ENCODE measurements at regions not wholly inside any gene's neighbourhood (a gene's known extent, or its start where the extent isn't known, plus 50 kb on each side); places are given as distances from the start of the nearest gene placed in this dataset.

DNA sequence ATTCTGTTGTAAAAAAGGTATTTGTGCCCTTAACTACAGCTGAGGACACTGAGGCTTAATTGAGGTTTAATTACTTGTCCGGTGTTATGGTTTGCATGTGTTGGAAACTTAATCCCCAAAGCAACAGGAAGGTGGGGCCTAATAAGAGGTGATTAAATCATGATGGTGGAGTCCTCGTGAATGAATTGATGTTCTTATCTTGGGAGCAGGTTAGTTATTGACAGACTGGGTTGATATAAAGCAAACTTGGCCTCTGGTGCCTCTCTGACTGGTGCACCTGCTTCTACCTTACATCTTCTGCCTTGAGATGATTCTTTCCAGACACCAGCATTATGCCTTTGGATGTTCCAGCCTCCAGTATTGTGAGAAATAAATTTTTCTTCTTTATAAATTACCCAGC lies 306.5 kb upstream of the HS3ST5 start:
- no peak overlapping the region for H3K9ac ChIP-seq (ENCODE audit: low read length)
- no peaks in the 10 kb centered on the region for H3K9me3 ChIP-seq (ENCODE audit: control insufficient read depth in 1 of 2, insufficient read depth in 1 of 2, low read depth in 1 of 2, low read length in 2 of 2)
- H3K4me2 ChIP-seq (ENCODE audit: low read length): no peak overlapping the region
- BruUV-seq (replicated peaks): no TSS peak
- intact Hi-C loops (cut with micrococcal nuclease): no loop called here
- ChIA-PET POLR2A (no interaction called here), RAD21 (ENCODE audit: low non-redundant PET in 1 of 2, low total read pairs in 2 of 2, uncharacterized antibody in 2 of 2, unreplicated experiment in 2 of 2) (no interaction called here), CTCF (no interaction called here)
- H3K27me3 ChIP-seq (ENCODE audit: insufficient read depth, low read length): no peaks in the 10 kb centered on the region
- H3K4me1 ChIP-seq (ENCODE audit: control insufficient read depth in 1 of 2, insufficient read depth in 2 of 2, low read length in 2 of 2): no peaks in the 10 kb centered on the region
- H3K27ac ChIP-seq (ENCODE audit: low read depth, low read length): no peak overlapping the region
- H3K79me2 ChIP-seq (ENCODE audit: insufficient read depth, low read length): no peaks in the 10 kb centered on the region
- DNase-seq (ENCODE audit: low read depth, low spot score) (no peak), ATAC-seq (no peak)
- no peak for TF ChIP-seq JUND (IDR thresholded peaks at IDR 0.05)
- TF ChIP-seq SRF (IDR thresholded peaks at IDR 0.05; ENCODE audit: low read depth): no peak
- no peak for TF ChIP-seq POLR2AphosphoS5 (IDR thresholded peaks at IDR 0.05; ENCODE audit: low read depth, low read length)
- TF ChIP-seq EGR1 (IDR thresholded peaks at IDR 0.05; ENCODE audit: low read depth): no peak
- no peak for TF ChIP-seq RAD21 (IDR thresholded peaks at IDR 0.05; ENCODE audit: low read depth)
- no peak for TF ChIP-seq EZH2phosphoT487 (IDR thresholded peaks at IDR 0.05; ENCODE audit: borderline replicate concordance)
- TF ChIP-seq YY1 (IDR thresholded peaks at IDR 0.05; ENCODE audit: extremely low read depth, insufficient replicate concordance, low read depth, low read length): no peak
- TF ChIP-seq CEBPB (IDR thresholded peaks at IDR 0.05; ENCODE audit: low read depth): no peak
- TF ChIP-seq CBX3 (IDR thresholded peaks at IDR 0.05; ENCODE audit: low read depth): no peak
- H3K9me2 ChIP-seq (ENCODE audit: insufficient read depth): no peaks in the 10 kb centered on the region
- no peak overlapping the region for H2AFZ ChIP-seq (ENCODE audit: low read depth, low read length, poor library complexity, severe bottlenecking)
- H3K4me3 ChIP-seq (replicated peaks in 1 of 2; ENCODE audit: low read depth in 1 of 2, low read length in 2 of 2): no peak overlapping the region
- H3K36me3 ChIP-seq (ENCODE audit: control insufficient read depth in 1 of 2, insufficient read depth in 2 of 2, low read length in 2 of 2): no peaks in the 10 kb centered on the region
- H4K20me1 ChIP-seq (ENCODE audit: insufficient read depth): no peaks in the 10 kb centered on the region

DNA sequence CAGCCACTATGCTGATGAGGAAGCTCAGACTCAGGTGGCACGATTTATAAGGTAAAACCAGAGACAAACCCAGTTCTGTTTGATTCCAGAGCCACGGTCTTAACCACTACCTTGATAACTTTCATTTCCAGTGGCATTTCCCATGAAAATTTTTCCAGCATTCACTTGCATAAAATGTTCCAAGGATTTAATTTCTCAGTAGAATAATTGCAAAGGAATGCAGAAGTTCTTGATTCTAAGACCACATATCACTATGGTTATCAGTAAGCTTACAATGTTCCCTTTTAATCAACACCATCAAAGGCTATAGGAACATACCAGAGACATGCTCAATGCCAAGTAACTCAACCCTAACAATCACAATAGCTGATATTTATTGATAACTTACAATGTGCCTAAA lies 306.0 kb upstream of the HS3ST5 start:
- no TSS peak for BruUV-seq (replicated peaks)
- H3K4me2 ChIP-seq (ENCODE audit: low read length): no peak overlapping the region
- POLR2A ChIA-PET: no interaction called here

More for the DNA sequence above, 306.0 kb upstream of the HS3ST5 start:
- ATAC-seq: no peak
- CTCF ChIA-PET: no interaction called here
- H3K36me3 ChIP-seq (ENCODE audit: control insufficient read depth in 1 of 2, insufficient read depth in 2 of 2, low read length in 2 of 2): no peaks in the 10 kb centered on the region
- no peak overlapping the region for H3K9ac ChIP-seq (ENCODE audit: low read length)
- H3K27me3 ChIP-seq (ENCODE audit: insufficient read depth, low read length): no peaks in the 10 kb centered on the region
- no peaks in the 10 kb centered on the region for H4K20me1 ChIP-seq (ENCODE audit: insufficient read depth)
- DNase-seq (ENCODE audit: low read depth, low spot score): no peak
- no peaks in the 10 kb centered on the region for H3K9me3 ChIP-seq (ENCODE audit: control insufficient read depth in 1 of 2, insufficient read depth in 1 of 2, low read depth in 1 of 2, low read length in 2 of 2)
- H3K4me1 ChIP-seq (ENCODE audit: control insufficient read depth in 1 of 2, insufficient read depth in 2 of 2, low read length in 2 of 2): no peaks in the 10 kb centered on the region
- intact Hi-C loops (cut with micrococcal nuclease): no loop called here
- H3K9me2 ChIP-seq (ENCODE audit: insufficient read depth): no peaks in the 10 kb centered on the region
- no peak overlapping the region for H2AFZ ChIP-seq (ENCODE audit: low read depth, low read length, poor library complexity, severe bottlenecking)
- RAD21 ChIA-PET (ENCODE audit: low non-redundant PET in 1 of 2, low total read pairs in 2 of 2, uncharacterized antibody in 2 of 2, unreplicated experiment in 2 of 2): no interaction called here
- no peak overlapping the region for H3K4me3 ChIP-seq (replicated peaks in 1 of 2; ENCODE audit: low read depth in 1 of 2, low read length in 2 of 2)
- H3K79me2 ChIP-seq (ENCODE audit: insufficient read depth, low read length): no peaks in the 10 kb centered on the region
- TF ChIP-seq RAD21 (IDR thresholded peaks at IDR 0.05; ENCODE audit: low read depth): no peak
- TF ChIP-seq TCF7L2 (IDR thresholded peaks at IDR 0.05; ENCODE audit: borderline replicate concordance, extremely low read depth, insufficient read depth, insufficient read length): no peak
- no peak for TF ChIP-seq EZH2phosphoT487 (IDR thresholded peaks at IDR 0.05; ENCODE audit: borderline replicate concordance)
- TF ChIP-seq SIN3A (IDR thresholded peaks at IDR 0.05; ENCODE audit: low read depth): no peak
- TF ChIP-seq JUND (IDR thresholded peaks at IDR 0.05): no peak
- no peak for TF ChIP-seq CBX3 (IDR thresholded peaks at IDR 0.05; ENCODE audit: low read depth)
- TF ChIP-seq POLR2AphosphoS5 (IDR thresholded peaks at IDR 0.05; ENCODE audit: low read depth, low read length): no peak
- no peak for TF ChIP-seq POLR2A (IDR thresholded peaks at IDR 0.05; ENCODE audit: borderline replicate concordance, extremely low read depth, insufficient read depth, insufficient read length)
- TF ChIP-seq, protein P1, sequence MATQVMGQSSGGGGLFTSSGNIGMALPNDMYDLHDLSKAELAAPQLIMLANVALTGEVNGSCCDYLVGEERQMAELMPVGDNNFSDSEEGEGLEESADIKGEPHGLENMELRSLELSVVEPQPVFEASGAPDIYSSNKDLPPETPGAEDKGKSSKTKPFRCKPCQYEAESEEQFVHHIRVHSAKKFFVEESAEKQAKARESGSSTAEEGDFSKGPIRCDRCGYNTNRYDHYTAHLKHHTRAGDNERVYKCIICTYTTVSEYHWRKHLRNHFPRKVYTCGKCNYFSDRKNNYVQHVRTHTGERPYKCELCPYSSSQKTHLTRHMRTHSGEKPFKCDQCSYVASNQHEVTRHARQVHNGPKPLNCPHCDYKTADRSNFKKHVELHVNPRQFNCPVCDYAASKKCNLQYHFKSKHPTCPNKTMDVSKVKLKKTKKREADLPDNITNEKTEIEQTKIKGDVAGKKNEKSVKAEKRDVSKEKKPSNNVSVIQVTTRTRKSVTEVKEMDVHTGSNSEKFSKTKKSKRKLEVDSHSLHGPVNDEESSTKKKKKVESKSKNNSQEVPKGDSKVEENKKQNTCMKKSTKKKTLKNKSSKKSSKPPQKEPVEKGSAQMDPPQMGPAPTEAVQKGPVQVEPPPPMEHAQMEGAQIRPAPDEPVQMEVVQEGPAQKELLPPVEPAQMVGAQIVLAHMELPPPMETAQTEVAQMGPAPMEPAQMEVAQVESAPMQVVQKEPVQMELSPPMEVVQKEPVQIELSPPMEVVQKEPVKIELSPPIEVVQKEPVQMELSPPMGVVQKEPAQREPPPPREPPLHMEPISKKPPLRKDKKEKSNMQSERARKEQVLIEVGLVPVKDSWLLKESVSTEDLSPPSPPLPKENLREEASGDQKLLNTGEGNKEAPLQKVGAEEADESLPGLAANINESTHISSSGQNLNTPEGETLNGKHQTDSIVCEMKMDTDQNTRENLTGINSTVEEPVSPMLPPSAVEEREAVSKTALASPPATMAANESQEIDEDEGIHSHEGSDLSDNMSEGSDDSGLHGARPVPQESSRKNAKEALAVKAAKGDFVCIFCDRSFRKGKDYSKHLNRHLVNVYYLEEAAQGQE (IDR thresholded peaks at IDR 0.05; ENCODE audit: low read depth): no peak
- TF ChIP-seq ZFX (IDR thresholded peaks at IDR 0.05): no peak
- no peak for TF ChIP-seq CEBPB (IDR thresholded peaks at IDR 0.05; ENCODE audit: low read depth)
- TF ChIP-seq, protein P2, sequence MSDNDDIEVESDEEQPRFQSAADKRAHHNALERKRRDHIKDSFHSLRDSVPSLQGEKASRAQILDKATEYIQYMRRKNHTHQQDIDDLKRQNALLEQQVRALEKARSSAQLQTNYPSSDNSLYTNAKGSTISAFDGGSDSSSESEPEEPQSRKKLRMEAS (IDR thresholded peaks at IDR 0.05): no peak
- TF ChIP-seq FOSL1 (IDR thresholded peaks at IDR 0.05; ENCODE audit: low read depth): no peak
- no peak overlapping the region for H3K27ac ChIP-seq (ENCODE audit: low read depth, low read length)
